SH-SY5Y (cell line): ENCODE measurements at regions not wholly inside any gene's neighbourhood (a gene's known extent, or its start where the extent isn't known, plus 50 kb on each side); places are given as distances from the start of the nearest gene placed in this dataset.

Experiments
- GATA2 ChIP-seq: IDR thresholded peaks from 2 replicates; pipeline ENCODE4 v1.6.1; 2011; ENCODE audit warnings: mild to moderate bottlenecking, low read depth, low read length
- GATA3 ChIP-seq: IDR thresholded peaks from 2 replicates; pipeline ENCODE4 v1.6.1; 2011; ENCODE audit warnings: low read depth, mild to moderate bottlenecking, low read length, moderate library complexity

GRCh38 chr5:163730206-163730756 is 224.9 kb downstream of the MAT2B start:
- TF ChIP-seq GATA2, result no peak
- TF ChIP-seq GATA3, result no peak
